A549 (cell line): ENCODE measurements at regions not wholly inside any gene's neighbourhood (a gene's known extent, or its start where the extent isn't known, plus 50 kb on each side); places are given as distances from the start of the nearest gene placed in this dataset.

Experiments
- ATAC-seq, 2 experiments: fragments of 200-7000 bp in 1 of 2; fragments of >200 bp in 1 of 2; cut with Nextera tagmentation in 1 of 2; cut with Tn5 transposase in 1 of 2; 3 replicates each; pipeline versions ENCODE4 v1.8.0 to v1.9.1; 2018 to 2020; ENCODE audit warnings: mild to moderate bottlenecking in 1 of 2, moderate library complexity in 1 of 2
- CTCF ChIA-PET: fragments of 300-600 bp; sonication (Branson Sonifier 250); formaldehyde crosslinking; extraction: SDS; loops from one replicate; lab custom pipeline; 2021; ENCODE audit warnings: antibody characterized with exemption, inconsistent platforms; lab: Yijun Ruan, JAX
- POLR2A ChIA-PET: fragments of 350-600 bp; formaldehyde crosslinking; extraction: SDS; loops from one replicate; lab custom pipeline; 2021; ENCODE audit warnings: antibody characterized with exemption, inconsistent platforms; lab: Yijun Ruan, JAX
- DNase-seq, 2 experiments: peaks; one replicate each; pipeline versions ENCODE4 v3.0.0 to v3.0.0-alpha.2; 2011 to 2016; ENCODE audit warnings: low read depth in 1 of 2, low spot score in 1 of 2
- FAIRE-seq: peaks from 2 replicates; lab custom pipeline; 2011; peaks lifted over from hg19 to GRCh38; lab: Jason Lieb, UNC
- H3K27ac ChIP-seq, 2 experiments: fragments of >200 bp; sonication (Bioruptor Twin); formaldehyde crosslinking; 3 replicates each; pipeline ENCODE4 v1.5.1; 2016 to 2017
- H3K4me1 ChIP-seq: fragments of >200 bp; sonication (Bioruptor Twin); formaldehyde crosslinking; 3 replicates; pipeline ENCODE4 v1.6.1; 2016
- H3K4me2 ChIP-seq: fragments of >200 bp; sonication (Bioruptor Twin); formaldehyde crosslinking; 3 replicates; pipeline ENCODE4 v1.6.1; 2016
- H3K4me3 ChIP-seq: fragments of >200 bp; sonication (Bioruptor Twin); formaldehyde crosslinking; 3 replicates; pipeline ENCODE4 v1.5.1; 2016
- H3K9me3 ChIP-seq: fragments of >200 bp; sonication (Bioruptor Twin); formaldehyde crosslinking; 3 replicates; pipeline ENCODE4 v1.6.1; 2016
- ATOH8 ChIP-seq: fragments of 250-450 bp; sonication (Bioruptor Pico); IDR thresholded peaks from 2 replicates; pipeline ENCODE4 v1.5.0; 2020; ENCODE audit warnings: low read depth, mild to moderate bottlenecking, moderate library complexity
- CEBPB ChIP-seq, 2 experiments: fragments of >200 bp in 1 of 2; sonication (Bioruptor Twin) in 1 of 2; formaldehyde crosslinking in 1 of 2; IDR thresholded peaks; 2 replicates each; pipeline ENCODE4 v1.6.1; 2012 to 2016
- EHF ChIP-seq: fragments of 250-450 bp; sonication (Bioruptor Pico); IDR thresholded peaks from 2 replicates; pipeline ENCODE4 v1.5.0; 2020; ENCODE audit warnings: mild to moderate bottlenecking
- FOXS1 ChIP-seq: fragments of 250-450 bp; sonication (Bioruptor Pico); IDR thresholded peaks from 2 replicates; pipeline ENCODE4 v1.5.0; 2020; ENCODE audit warnings: mild to moderate bottlenecking, moderate library complexity
- GATA3 ChIP-seq: IDR thresholded peaks from 2 replicates; pipeline ENCODE4 v1.6.1; 2012; ENCODE audit warnings: borderline replicate concordance
- HDAC2 ChIP-seq: fragments of 200-600 bp; sonication (generic); IDR thresholded peaks from 2 replicates; pipeline ENCODE4 v1.6.1; 2016
- HMGXB4 ChIP-seq: fragments of 250-450 bp; sonication (Bioruptor Pico); IDR thresholded peaks from 2 replicates; pipeline ENCODE4 v1.5.0; 2021; ENCODE audit warnings: mild to moderate bottlenecking, moderate library complexity, borderline replicate concordance
- HOXB13 ChIP-seq: fragments of 250-450 bp; sonication (Bioruptor Pico); IDR thresholded peaks from 2 replicates; pipeline ENCODE4 v1.5.0; 2020; ENCODE audit warnings: low read depth, mild to moderate bottlenecking, moderate library complexity
- HOXB5 ChIP-seq: fragments of 250-450 bp; sonication (Bioruptor Pico); IDR thresholded peaks from 2 replicates; pipeline ENCODE4 v1.5.0; 2020; ENCODE audit warnings: mild to moderate bottlenecking, moderate library complexity
- KDM5A ChIP-seq: fragments of 200-600 bp; sonication (generic); IDR thresholded peaks from 2 replicates; pipeline ENCODE4 v1.6.1; 2016; ENCODE audit warnings: antibody characterized with exemption, mild to moderate bottlenecking
- MAX ChIP-seq: IDR thresholded peaks from 2 replicates; pipeline ENCODE4 v1.6.1; 2012
- MYC ChIP-seq: IDR thresholded peaks from 2 replicates; pipeline ENCODE4 v1.6.1; 2012; ENCODE audit warnings: mild to moderate bottlenecking, inconsistent platforms, low read length, improper control_type of control experiment, borderline replicate concordance
- NPAS2 ChIP-seq: fragments of 250-450 bp; sonication (Bioruptor Pico); IDR thresholded peaks from 2 replicates; pipeline ENCODE4 v1.8.0; 2022; ENCODE audit warnings: mild to moderate bottlenecking, moderate library complexity, borderline replicate concordance
- NR3C1 ChIP-seq: fragments of >200 bp; sonication (Bioruptor Twin); formaldehyde crosslinking; IDR thresholded peaks from 3 replicates; pipeline ENCODE4 v1.6.1; 2017
- PBX3 ChIP-seq: IDR thresholded peaks from 2 replicates; pipeline ENCODE4 v1.6.1; 2012
- POLR2A ChIP-seq: IDR thresholded peaks from 2 replicates; pipeline ENCODE4 v1.6.1; 2012; ENCODE audit warnings: mild to moderate bottlenecking, low read length
- POLR2AphosphoS2 ChIP-seq: conservative IDR thresholded peaks from 2 replicates; pipeline ENCODE4 v1.6.1; 2012; ENCODE audit warnings: low read length, improper control_type of control experiment, inconsistent platforms
- RAD21 ChIP-seq, 2 experiments: fragments of >200 bp in 1 of 2; sonication (Bioruptor Twin) in 1 of 2; formaldehyde crosslinking in 1 of 2; IDR thresholded peaks in 1 of 2; conservative IDR thresholded peaks in 1 of 2; 2 replicates in 1 of 2; 3 replicates in 1 of 2; pipeline ENCODE4 v1.6.1; 2012 to 2018; ENCODE audit warnings: inconsistent platforms in 1 of 2
- RCOR1 ChIP-seq: fragments of 150-350 bp; IDR thresholded peaks from 2 replicates; pipeline ENCODE4 v1.6.1; 2014; ENCODE audit warnings: antibody characterized with exemption, low read length, low read depth
- REST ChIP-seq: fragments of 200-600 bp; sonication (generic); IDR thresholded peaks from 2 replicates; pipeline ENCODE4 v1.6.1; 2016; ENCODE audit warnings: antibody characterized with exemption, mild to moderate bottlenecking, moderate library complexity
- RNF2 ChIP-seq: fragments of 200-600 bp; sonication (generic); IDR thresholded peaks from 2 replicates; pipeline ENCODE4 v1.6.1; 2016; ENCODE audit warnings: low read depth, mild to moderate bottlenecking, antibody characterized with exemption, moderate library complexity, borderline replicate concordance
- SMC3 ChIP-seq: fragments of >200 bp; sonication (Bioruptor Twin); formaldehyde crosslinking; IDR thresholded peaks from 3 replicates; pipeline ENCODE4 v1.6.1; 2018; ENCODE audit warnings: inconsistent platforms
- SREBF2 ChIP-seq: fragments of 450-650 bp; IDR thresholded peaks from 2 replicates; pipeline ENCODE4 v1.6.1; 2014; ENCODE audit warnings: mild to moderate bottlenecking, moderate library complexity
- TP53 ChIP-seq: fragments of 250-450 bp; sonication (Bioruptor Pico); IDR thresholded peaks from 2 replicates; pipeline ENCODE4 v1.5.0; 2021; ENCODE audit warnings: mild to moderate bottlenecking, moderate library complexity
- ZC3H11A ChIP-seq: fragments of 450-650 bp; IDR thresholded peaks from 2 replicates; pipeline ENCODE4 v1.6.1; 2014; ENCODE audit warnings: antibody characterized with exemption, mild to moderate bottlenecking
- ZNF302 ChIP-seq: fragments of 250-450 bp; sonication (Bioruptor Pico); IDR thresholded peaks from 2 replicates; pipeline ENCODE4 v1.9.0; 2021; ENCODE audit warnings: inconsistent platforms, mild to moderate bottlenecking, moderate library complexity
- ZSCAN20 ChIP-seq: fragments of 250-450 bp; sonication (Bioruptor Pico); IDR thresholded peaks from 2 replicates; pipeline ENCODE4 v1.8.0; 2022; ENCODE audit warnings: mild to moderate bottlenecking, moderate library complexity
- WGBS: methylation state at CpG from one replicate; pipeline ENCODE4 v1.1.6; 2017; ENCODE audit errors: missing lambda C conversion rate; 5-methylcytosine and 5-hydroxymethylcytosine counted together

GRCh38 chr10:35768011-35768410 lies 125.9 kb upstream of the FZD8 start (continued):
- TF ChIP-seq REST (no peak), NPAS2 (CRISPR knock-in tag) (no peak), TP53 (no peak), NR3C1 (no peak)
- TF ChIP-seq, all 56 proteins: peak for 0

GRCh38 chr10:35765996-35766395 lies 123.9 kb upstream of the FZD8 start:
- ChIA-PET POLR2A (no interaction called here), CTCF (no interaction called here)
- H3K27ac ChIP-seq: no peak overlapping the region
- 76% methylated on average over 4 of the region's 4 CpGs for WGBS
- DNase-seq (no peak), FAIRE-seq (no peak), ATAC-seq (no peak)
- no peak overlapping the region for H3K4me2 ChIP-seq
- H3K4me3 ChIP-seq: no peak overlapping the region
- no peaks in the 10 kb centered on the region for H3K9me3 ChIP-seq
- TF ChIP-seq RCOR1 (no peak), ZC3H11A (no peak), PBX3 (no peak), SREBF2 (no peak), ATOH8 (CRISPR knock-in tag) (no peak), KDM5A (no peak)
- no peaks in the 10 kb centered on the region for H3K4me1 ChIP-seq

- TF ChIP-seq MYC (no peak), CEBPB (IDR thresholded peaks at IDR 0.05) (no peak), SMC3 (no peak), ATOH8 (CRISPR knock-in tag) (no peak), RNF2 (no peak), FOXS1 (CRISPR knock-in tag) (no peak), EHF (CRISPR knock-in tag) (no peak), MAX (no peak), ZC3H11A (no peak), POLR2A (no peak), POLR2AphosphoS2 (no peak), GATA3 (no peak), HMGXB4 (no peak), ZSCAN20 (no peak), RCOR1 (no peak), HDAC2 (no peak), RAD21 (conservative IDR thresholded peaks at IDR 0.05 in 1 of 2, IDR thresholded peaks at IDR 0.05 in 1 of 2) (no peak), ZNF302 (no peak), HOXB13 (CRISPR knock-in tag) (no peak), HOXB5 (CRISPR knock-in tag) (no peak)
- TF ChIP-seq, all 56 proteins: peak for 0
- POLR2A ChIA-PET: no interaction called here
- no peak overlapping the region for H3K4me2 ChIP-seq
- H3K4me3 ChIP-seq: no peak overlapping the region
- DNase-seq (no peak), ATAC-seq (no peak), FAIRE-seq (no peak)
- H3K4me1 ChIP-seq: no peaks in the 10 kb centered on the region
- WGBS: 67% methylated on average over 24 of the region's 24 CpGs
- 0 out of 6 replicates have a peak overlapping the region, but pooled peaks of 1 of the 2 experiments have one; percentile 18 for H3K27ac ChIP-seq
- H3K9me3 ChIP-seq: no peaks in the 10 kb centered on the region
- CTCF ChIA-PET: no interaction called here
These were observed 123.0 kb upstream of the FZD8 start for GRCh38 chr10:35765066-35765527.
